GM20000 (cell line): ENCODE measurements at regions not wholly inside any gene's neighbourhood (a gene's known extent, or its start where the extent isn't known, plus 50 kb on each side); places are given as distances from the start of the nearest gene placed in this dataset.

ENCODE experiments used
- DNase-seq: peaks from one replicate; pipeline ENCODE4 v3.0.0; 2012; ENCODE audit warnings: low spot score
- TF ChIP-seq, protein P1 (sequence below): IDR thresholded peaks from 2 replicates; pipeline ENCODE4 v1.5.1; 2012; ENCODE audit warnings: mild to moderate bottlenecking, control low read depth; ENCODE audit errors: extremely low read depth, missing control alignments

DNA sequence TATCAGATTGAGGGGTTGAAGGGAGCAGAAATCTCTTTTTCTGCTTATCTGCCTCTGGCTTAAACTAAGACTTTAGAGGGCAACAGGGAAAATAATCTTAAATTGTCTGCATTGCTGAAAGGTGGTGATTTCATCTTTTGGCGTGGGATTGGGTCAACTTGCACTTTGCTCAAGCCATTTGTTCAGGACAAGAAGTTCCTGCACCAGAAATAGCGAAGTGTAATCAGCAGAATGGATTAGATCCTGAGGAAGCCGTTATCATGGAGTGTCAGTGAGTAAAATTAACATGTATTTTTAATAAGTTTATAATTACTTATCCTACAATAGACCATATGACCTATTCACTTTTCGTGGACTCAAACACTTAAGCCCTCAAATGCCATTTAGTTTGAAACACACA, 249.3 kb downstream of the CD83 start:
- TF ChIP-seq, protein P1, sequence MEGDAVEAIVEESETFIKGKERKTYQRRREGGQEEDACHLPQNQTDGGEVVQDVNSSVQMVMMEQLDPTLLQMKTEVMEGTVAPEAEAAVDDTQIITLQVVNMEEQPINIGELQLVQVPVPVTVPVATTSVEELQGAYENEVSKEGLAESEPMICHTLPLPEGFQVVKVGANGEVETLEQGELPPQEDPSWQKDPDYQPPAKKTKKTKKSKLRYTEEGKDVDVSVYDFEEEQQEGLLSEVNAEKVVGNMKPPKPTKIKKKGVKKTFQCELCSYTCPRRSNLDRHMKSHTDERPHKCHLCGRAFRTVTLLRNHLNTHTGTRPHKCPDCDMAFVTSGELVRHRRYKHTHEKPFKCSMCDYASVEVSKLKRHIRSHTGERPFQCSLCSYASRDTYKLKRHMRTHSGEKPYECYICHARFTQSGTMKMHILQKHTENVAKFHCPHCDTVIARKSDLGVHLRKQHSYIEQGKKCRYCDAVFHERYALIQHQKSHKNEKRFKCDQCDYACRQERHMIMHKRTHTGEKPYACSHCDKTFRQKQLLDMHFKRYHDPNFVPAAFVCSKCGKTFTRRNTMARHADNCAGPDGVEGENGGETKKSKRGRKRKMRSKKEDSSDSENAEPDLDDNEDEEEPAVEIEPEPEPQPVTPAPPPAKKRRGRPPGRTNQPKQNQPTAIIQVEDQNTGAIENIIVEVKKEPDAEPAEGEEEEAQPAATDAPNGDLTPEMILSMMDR, result no peak
- no peak for DNase-seq

DNA sequence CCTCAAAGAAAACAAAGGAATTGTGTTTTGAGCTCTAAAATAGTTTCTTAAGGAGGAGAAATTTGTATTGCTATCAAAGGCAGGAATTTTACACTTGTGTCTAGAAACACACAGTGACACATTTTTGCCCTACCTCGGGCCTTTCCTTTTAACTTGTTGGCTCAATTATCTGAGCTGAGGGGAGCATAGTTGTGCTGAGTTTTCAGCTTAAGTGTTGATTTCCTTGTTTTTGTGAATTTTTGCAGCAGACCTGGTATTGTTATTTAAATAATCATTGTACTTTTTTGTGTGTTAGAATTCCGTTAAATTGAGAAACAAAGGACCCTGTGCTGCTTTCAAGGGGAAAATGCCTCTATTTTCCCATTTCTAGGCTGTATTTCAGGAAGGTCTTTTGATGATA, 249.7 kb downstream of the CD83 start:
- TF ChIP-seq, protein P1, result no peak

DNA sequence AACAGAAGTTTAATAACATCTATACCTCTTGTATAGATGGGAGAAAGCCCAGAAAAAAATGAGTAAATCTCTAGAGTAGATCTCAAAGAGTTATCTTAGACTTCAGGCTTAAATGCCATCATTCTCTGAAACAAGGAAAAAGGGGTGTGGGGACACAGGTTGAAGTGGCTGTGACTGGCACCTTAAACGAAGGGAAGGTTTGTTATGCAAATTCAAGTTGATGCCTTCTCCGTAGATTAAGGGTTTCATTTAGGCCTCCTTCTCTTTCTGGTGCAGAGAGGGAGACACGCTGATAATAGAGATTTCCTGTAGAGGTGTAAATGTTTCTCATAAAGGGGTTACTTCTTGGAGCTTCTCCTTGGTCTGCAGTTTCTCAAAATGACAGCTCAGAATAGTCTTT, 252.1 kb downstream of the CD83 start:
- DNase-seq, result no peak
- TF ChIP-seq, protein P1, result no peak

More for the DNA sequence above, 249.7 kb downstream of the CD83 start:
- DNase-seq, result no peak

DNA sequence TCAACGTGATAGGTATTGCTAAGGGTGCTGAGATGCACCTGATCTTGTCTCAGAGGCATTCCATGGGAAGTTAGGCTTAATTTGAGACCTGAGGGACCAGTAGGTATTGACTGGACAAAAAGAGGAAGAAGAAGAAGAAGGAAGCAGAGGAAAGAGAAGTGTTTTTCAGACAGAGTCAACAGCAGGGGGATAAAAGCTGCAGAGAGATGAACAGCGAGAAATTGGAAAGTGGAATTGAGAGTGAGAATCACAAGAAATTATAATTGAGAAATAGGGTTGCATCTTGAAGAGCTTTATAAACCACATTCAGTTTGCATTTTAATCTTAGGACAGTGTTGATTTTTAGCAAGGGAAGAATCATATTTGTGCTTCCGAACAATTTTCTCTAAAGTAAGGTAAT, 254.0 kb downstream of the CD83 start:
- TF ChIP-seq, protein P1, result no peak
- DNase-seq, result peak; percentile 21

DNA sequence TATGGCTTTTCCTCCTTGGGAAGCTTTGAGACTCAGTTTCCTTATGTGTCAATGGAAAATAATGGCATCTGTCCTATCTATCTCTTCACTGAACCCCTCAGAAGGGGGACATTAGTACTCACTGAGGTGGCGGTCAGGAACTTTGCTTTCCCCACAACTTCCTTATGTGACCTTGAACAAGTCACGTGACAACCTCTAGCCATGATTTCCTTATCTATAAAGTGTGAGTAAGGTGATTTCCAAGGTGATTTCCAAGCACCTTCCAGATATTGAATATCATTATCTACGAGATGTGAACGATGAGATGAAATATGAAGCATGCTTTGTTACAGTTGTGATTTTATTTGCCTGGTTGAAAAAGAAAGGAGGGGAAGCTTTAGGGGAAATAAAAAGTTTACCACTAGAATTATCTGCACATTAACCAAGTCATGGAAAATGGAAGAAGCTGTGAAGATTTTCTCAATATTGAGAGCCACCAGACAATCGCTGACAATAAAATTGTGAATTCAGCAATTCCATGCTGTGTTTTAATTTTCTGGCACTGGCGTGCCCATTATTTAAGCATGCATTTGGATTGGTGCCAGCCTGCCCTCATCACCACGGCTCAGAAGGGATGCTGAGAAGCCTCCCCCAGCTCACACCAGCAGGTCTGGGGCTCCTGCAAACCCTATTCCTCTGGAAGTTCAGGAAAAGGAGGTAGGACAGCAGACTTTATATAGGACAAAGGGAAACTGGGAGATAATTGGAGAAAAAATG, 255.3 kb downstream of the CD83 start:
- TF ChIP-seq, protein P1, result no peak
- DNase-seq, result no peak

DNA sequence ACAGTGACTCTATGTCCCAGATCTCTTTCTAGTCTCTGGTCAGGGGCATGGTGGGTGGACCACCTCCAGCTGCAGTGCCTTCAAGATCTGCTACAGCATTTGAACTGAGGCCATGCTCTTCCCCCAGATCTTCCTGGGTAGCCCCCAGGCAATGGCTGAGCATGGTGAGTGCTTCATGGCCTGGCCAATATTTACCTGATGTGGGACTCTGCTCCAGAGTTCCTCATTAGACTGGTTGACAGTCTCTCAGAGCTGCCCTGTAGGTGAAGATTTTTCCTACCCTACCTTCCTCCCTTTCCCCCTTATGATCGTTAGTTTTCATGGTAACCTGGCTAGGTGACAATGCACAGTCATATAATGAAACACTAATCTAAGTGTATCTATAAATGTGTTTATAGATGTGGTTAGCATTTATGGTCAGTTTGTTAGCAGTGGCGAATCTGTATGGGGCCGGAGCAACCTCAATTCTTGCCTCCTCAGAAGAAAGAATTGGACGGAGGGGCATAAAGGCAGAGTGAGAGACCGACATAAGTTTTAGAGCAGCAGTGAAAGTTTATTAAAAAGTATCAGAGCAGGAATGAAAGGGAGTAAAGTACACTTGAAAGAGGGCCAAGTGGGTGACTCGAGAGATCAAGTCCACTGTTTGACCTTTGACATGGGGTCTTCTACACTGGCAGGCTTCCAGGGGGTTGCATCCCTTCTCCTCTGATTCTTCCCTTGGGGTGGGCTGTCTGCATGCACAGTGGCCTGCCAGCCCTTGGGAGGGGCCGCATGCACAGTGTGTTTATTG, 256.3 kb downstream of the CD83 start:
- TF ChIP-seq, protein P1, result no peak
- no peak for DNase-seq

DNA sequence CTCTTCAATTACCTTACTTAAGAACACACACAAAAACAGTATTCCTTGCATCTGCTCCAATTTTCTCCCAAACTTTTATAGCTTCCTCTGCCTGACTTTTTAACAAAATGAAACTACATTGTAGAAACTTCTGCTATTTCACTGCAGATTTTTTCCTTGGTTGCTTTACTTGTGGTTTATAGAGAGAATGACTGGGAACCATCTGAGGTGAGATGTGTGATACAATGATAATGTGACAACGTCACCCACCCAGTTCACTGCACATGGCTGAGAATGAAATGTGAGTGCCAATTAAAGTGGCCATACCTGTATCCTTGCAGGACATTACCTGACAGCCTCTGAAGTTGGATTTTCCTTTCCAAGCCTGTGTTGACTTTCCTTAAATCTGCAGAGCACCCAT, 258.4 kb downstream of the CD83 start:
- TF ChIP-seq, protein P1, result no peak
- DNase-seq, result no peak
